Myocyte (in vitro differentiated cells): ENCODE measurements at regions not wholly inside any gene's neighbourhood (a gene's known extent, or its start where the extent isn't known, plus 50 kb on each side); places are given as distances from the start of the nearest gene placed in this dataset.

Source experiments
- DNase-seq: peaks from one replicate; pipeline ENCODE4 v3.0.0-alpha.2; 2012; ENCODE audit warnings: low read depth

DNA sequence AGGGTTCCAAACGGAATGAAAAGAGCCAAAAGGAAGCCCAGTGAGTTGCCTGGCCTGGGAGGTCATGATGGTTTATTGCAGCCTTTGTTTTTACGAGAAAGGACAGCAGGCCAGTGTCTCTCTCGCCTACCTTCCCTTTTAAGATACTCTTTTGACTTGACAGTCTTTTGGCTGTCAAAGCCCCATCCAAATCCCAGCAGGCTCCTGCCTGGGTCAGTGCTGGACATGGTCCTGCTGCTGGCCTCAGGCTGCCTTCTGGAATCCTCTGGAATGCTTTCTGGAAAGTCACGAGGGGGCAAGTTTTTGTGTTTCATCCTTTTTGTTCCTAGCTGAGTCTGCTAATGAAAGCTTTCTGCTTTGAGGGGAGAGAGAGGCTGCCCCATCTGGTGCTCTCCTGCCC is 444.8 kb downstream of the OLFM4 start:
- no peak for DNase-seq

DNA sequence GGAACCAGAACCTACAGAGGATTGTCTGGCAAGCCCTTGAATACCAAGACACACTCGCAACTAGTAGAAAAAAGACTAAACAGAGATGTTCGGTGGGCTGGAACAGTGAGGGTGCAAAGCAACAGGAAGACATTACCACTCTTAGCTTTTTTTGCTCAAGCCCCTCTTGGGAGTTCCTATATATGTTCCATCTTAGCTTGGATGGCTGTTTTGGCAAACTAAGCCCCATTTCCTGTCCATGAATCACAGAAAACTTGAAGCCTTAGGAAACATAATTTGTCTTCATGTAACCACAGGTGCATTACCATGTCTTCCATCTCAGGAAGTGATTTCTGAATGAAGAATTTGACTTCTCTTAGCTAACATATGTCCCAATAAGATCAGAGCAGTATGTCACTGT is 446.3 kb downstream of the OLFM4 start:
- DNase-seq: no peak

DNA sequence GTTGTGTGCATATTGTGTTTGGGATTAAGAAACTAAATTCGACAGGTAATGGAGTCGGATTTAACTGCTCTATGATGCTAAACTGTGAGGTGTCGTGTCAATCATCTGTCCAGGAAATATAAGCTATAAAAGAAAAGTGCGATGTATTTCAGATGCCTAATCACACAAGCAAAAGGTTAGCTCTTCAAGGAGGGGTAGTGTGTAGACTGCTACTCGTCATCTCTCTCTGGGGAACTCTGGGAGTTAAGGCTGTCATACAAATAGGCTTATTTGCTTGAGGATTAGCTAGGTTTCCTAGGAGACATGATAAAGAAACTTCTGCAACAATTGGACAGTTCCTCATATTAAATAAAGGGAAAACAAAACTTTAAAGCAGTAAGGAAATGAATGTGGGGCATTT is 462.1 kb downstream of the OLFM4 start:
- no peak for DNase-seq

DNA sequence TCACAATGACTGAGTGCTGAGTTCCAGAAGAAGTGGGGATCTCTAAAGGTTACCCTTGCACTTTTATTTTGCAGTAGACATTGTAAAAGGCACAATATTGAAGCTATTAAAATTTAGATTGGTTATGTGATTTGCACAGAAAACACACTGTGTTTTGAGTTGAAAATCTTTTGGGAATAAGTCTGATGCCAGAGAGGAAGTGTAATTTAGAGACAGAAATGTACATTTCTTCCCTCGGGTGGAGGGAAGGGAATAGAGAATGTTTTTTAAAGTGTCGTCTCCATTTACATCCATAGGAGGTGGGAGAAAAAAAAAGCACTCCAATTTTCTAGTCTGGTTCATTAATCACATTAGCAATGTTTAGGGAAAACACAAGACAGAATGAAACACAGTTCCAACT is 465.8 kb downstream of the OLFM4 start:
- no peak for DNase-seq

DNA sequence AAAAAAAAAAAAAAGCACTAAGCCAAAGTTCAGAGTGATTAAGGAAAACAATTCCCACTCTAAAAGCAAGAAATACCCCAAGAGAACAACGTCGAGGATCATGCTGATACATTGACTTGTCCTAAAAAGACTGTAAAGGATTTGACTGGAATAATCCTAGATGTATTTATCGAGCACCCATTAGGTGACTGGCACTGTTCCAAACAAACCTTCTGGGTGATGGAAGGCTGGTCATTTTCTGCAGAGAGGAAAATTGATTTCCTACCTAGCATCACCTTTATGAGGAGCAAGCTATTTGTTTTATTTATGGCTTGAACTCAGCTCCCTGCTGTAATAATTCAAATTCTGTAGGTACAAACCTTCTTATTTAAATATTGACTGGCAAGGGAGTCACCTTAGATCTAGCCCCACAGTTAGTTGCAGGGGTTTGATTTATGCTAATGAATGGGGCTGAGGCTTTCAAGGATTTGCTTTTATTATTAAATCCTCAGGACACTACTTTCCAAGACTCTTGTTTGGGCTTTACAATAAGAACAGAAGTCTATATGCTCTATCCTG is 471.0 kb downstream of the OLFM4 start:
- DNase-seq: no peak

DNA sequence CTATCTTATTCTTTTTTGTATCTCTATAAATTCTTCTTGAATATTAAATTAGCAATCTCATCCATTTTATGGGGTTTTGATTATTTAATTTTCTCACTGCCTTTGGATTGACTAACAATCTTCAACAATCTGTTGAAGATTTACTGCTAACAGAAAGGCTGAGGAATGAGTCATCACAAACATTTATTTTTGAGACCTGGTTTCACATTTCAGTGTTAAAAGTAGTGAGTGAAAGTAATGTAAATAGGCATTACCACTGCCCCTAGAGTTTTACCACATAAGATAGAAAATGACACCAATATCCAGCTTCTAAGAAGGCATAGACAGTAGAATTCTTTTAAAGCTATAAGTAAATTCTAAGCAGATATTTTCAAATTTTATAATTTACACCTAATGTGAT is 472.8 kb downstream of the OLFM4 start:
- DNase-seq: no peak

DNA sequence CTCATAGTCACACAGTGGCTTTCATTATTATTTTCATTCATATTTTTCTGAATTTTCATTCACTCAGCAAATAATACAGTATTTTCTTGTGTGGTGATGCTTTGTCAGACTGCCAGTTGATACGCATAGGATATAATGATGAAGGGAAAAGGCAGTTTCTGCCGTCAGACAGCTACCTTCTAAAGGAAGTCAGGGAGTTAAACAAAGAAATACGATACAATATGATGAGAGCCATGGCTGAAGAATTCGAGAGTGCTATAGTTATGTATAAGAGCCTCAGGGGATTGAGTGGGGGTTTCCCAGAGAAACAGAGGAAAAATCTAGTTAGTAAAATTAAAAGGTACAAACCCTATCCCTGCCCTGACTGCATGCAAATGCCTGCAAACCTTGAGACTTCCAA is 479.1 kb downstream of the OLFM4 start:
- no peak for DNase-seq

DNA sequence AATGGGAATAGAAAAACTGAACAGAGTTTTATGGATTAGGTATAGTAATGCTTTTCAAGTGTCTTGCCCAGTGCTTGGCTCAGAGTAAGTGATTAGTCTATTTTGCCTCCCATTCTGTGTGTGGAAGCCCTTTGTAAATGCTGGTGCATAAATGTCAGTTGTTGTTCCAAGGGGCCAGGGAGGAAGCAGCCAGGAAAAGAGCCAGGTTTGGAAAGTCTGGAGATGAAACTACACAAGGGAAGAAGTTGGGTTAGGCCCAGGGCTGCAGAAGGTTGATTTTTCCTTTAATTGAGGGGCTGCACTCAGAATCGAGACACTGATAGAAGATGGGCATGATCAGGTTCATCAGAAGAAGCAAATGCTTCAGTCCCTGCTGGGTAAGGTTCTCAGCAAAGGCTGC is 484.0 kb downstream of the OLFM4 start:
- no peak for DNase-seq

DNA sequence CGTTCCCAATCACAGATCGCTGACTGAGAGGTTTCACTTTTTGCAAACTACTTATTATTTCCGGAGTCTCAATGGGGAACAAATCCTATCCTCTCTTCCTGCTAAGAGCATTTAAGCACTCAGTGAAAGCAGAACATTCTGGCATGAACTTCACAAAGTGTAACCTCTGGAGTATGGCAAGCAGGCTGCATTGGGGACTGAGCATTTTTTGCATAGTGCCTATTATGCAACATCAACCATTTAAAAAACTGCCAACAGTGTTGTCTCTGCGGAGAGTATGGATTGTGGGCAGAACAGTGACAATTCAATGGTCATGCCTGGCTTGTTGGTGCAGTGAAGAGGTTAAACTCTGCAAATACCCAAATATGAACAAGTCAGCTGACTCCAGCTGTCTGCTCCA is 484.6 kb downstream of the OLFM4 start:
- DNase-seq: no peak

DNA sequence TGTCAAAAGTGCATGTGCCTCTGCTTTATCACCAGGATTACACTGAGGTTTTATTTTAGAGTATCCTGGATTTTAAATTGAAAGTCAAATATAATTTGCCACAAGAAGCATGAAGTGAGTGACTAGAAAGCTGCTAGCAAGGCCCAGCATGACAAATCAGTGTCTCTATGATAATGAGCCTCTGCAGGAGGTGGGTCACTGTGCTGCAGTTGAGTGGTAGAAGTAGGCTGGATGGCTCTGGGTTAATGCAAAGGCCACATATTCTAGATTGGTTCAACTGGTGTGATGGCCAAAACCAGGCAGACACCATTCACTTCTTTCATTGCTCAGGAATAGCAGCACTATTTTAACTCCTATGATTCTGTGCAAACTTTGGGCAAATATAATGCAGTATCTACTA is 491.5 kb downstream of the OLFM4 start:
- no peak for DNase-seq

DNA sequence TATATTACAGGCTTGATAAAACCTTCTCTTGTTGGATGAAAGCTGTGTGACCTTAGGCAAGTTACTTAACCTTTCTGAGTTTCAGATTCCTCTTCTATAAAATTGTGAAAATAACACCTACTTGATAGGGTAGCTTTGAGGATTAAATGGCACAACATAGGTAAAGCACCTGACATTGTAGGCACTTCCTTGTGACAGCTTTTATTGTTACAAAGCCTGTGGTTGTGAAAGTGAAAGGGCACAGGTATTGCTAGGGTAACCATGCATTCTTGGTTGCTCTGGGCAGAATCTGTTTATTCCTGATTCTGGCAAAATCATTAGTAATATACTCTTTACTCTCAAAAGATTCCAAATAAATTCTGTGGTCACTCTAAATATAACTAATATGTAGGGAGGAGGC is 493.4 kb downstream of the OLFM4 start:
- no peak for DNase-seq

DNA sequence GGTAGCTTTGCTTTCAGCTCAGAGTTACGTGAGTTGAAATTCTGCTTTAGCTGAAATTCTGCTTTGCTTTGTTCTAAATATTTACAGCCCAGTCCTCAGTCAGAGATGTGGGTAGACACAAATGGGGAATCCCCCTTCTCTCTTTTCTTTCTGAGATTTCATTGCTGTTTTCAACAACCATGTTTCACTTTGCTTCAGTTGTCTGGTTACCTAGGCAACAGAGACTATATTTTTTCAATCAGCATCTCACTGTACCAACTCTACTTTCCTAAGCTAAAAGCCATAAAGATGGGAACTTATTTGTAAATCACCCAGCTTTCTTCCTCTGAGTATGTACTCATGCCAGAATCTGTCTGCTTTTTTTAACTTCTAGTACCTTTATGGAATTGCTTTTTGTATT is 509.0 kb downstream of the OLFM4 start:
- DNase-seq: no peak

DNA sequence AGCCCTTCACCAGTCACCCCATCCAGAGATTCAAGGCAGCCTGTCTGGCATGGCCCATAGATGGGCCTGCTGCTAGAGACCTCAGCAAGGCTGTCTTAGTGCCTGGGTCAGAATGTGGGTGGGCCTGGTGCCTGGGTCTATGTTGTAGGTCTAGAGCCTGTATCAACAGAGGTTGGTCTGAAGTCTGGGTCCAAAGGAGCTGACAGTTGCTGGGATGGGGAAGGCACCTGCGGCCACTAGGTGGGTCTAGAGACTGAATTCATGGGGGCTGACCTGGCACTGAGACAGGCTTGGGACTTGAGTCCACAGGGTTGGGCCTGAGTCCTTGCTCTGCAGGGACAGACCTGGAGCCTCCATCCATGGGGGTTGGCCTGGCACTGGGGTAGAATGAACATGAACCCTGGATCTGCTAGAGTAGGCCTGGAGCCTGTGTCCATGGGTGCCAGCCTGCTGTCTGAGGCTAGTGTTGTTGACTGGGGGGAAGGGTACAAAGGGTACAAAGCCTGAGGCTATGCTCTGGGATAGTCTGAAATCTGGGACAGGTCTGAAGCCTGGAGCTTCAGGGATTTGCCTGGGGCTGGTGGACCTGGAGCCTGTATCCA is 516.8 kb downstream of the OLFM4 start:
- DNase-seq: no peak

DNA sequence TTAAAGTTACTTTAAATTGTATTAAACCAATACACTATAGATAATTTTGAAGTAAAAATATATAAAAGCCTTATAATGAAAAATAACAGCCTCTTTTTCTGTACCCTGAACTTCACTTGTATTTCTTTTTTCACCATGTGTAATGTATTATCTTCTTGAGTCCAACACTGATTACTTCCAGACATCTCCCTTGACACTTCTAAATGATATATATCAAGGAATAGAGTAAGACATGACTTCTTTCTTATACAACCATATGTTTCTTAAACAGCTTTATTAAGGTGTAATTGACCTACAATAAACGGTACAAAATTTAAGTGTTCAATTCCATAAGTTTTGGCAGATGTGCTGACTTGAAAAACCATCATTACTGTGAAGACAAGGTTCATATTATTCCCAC is 531.9 kb downstream of the OLFM4 start:
- no peak for DNase-seq

DNA sequence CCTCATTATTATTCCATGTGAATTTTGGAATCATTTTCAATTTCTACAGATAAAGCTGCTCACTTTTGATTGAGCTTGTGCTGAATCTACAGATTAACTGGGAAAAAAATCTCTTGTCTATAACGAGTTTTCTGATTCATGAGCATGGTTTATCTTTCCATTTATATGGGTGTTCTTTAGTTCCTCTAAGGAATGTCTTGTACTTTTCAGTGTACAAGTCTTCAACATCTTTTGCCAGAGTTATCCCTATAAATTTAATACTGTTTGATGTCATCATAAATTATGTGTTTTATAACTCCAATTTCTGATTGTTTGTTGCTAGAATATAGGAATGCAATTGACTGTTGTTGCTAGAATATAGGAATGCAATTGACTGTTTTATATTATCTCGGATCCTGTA is 533.8 kb downstream of the OLFM4 start:
- DNase-seq: no peak

DNA sequence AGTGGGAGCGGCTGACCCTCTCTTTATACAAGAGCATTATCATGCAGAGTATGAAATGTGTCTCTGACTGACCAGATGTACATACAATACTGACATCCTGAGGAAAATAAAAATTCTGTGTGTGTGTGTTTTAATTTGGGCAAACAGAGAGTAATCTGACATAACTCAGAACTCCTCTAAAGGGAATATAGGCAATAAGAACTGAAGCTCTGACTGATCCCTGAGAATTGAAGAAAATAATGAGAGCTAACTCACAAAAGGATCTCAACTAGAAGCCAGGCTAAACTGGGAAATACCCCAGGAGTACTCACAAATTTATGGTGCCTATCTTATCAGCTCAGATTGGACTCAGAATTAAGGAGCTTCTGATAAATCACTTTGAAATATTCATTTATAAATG is 539.9 kb downstream of the OLFM4 start:
- DNase-seq: no peak

DNA sequence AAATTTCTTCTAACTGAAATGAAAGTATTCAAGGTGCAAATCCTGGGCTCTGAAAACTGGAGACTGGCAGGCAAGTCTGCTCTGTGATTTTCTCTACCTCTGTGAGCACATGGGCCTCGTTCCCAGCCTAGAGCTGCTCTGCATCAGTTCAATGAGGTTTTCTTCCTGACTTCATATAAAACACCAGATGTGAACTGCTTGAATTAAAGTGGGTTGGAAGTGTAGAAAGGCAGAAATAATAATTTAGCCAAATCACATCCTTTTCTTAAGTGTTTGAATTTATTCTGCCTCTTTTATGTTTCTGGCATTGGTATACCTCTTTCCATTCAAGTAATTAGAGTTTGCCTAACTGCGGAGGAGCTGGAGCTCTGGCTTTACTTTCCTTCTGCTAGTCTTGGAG is 540.8 kb downstream of the OLFM4 start:
- no peak for DNase-seq

DNA sequence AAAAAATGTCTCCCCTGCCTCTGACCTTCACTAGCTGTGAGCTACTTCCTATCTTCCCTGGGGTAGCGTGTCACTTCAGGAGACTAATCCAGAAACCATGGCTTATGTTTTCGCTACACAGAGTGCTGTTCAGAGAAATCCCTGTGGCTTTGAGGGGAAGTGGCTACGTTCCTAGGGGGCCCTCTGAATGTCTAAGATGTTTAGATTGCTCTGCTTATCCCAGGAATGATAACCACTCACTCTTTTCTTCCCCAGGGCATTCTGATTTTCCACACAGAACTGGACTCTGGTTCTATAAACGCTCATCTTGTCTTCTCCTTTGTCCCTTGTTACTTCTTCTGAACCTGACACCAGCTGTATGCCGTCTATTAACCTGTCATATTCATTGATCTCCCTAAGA is 572.5 kb downstream of the OLFM4 start:
- no peak for DNase-seq

DNA sequence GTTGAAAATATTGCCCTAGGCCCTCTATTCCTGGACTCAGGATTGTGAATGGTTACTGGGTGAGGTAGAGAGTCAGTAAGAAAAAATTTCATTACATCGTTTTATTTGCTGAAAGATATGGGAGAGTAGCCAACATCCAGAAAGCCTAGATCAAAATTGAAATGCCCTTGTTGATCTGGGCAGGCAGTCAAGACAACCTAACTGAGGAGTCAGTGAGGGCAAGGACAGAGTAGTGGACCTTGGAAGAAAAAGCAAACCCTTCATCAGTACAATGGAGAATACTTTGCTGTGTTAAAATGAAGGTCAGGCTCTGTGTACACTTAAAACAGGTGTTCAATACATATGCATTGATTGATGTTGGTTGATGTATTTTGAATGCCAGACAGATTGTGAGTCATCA is 576.7 kb downstream of the OLFM4 start:
- DNase-seq: no peak

DNA sequence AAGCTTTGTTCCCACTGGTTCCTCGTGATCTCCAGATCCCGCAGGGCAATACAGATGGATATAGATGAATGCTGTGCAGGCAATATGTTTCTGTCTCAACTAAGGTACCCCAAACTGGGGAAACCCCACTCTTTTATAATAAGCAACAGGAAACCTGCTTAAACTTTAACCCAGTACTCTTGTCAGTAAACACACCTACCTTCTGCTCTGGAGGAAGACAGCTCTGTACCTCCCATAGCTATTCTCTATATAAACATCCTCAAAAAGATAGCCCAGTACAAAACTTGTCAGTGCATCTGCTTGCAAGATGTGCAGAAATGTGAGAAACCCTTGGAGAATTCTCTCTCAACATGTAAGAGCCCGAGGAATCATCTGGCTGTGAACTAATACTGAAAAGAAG is 583.6 kb downstream of the OLFM4 start:
- no peak for DNase-seq

DNA sequence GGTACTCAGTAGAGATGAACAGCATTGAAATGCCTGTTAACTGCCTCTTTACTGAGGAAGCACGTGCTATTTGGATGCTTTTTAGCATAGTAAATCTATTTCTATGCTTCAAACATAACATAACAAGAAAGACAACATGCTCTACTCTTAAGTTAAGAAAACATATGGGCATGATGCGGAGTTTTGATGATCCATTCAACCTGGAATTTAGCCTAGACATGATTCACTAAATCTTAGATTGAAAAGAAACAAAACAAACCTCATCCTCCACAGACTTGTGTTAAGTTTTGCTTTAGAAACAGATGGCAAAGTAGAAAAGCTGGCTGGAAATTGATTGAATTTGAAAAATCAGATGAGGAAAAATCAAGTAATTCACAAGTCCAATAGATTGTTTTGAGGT is 593.8 kb downstream of the OLFM4 start:
- no peak for DNase-seq

DNA sequence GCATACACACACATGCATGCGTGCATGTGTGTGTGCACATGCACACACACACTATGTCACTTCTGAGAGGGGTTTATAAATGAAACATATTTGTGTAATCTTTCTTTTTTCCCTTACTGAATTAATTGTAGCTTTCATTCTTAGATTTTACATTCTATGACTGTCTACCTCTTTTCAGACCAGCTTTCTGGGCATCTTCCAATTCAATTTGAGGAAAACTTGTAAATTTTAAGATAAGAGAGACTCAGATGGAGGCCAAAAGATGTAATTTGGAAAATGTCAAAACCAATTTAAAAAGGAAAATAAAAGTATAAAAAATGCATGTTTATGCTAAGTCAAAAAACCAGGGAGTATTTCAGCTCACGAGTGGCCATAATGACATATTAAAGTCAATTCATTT is 594.5 kb downstream of the OLFM4 start:
- DNase-seq: no peak

DNA sequence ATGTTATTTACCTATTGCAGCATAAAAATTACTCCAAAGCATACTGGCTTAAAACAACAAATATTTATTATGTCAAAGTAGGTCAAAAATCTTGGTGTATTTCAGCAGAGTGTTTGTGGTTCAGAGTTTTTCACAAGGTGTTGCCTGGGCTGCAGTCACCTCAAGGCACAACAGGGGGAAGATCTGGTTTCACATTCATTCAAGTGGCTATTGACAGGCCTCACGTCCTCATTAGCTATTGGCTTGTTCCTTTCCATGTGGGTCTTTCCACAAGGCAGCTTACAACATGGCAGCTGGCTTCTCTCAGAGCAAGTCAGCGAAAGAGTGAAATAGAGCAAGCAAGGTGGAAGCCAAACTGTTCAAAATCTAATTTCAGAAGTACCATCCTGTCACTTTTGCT is 602.9 kb downstream of the OLFM4 start:
- no peak for DNase-seq

DNA sequence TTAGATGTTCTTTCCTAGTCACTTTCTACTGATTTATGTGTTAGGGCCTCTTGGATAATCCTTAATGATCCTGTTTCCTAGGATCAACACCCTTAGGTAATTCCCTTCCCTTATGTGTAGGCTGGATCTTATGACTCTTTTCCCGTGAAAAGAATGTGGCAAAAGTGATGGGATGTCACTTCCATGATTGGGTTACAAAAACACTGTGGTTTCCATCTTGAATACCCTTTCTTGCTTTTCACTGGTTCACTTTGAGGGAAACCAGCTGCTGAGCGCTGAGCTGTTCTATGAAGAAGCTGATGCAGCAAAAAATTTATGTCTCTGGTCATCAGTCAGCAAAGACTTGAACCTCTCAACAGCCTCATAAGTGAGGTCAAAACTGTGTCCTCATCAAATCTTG is 609.4 kb downstream of the OLFM4 start:
- no peak for DNase-seq
